ENCODE measurements at regions not wholly inside any gene's neighbourhood (a gene's known extent, or its start where the extent isn't known, plus 50 kb on each side); places are given as distances from the start of the nearest gene placed in this dataset.

DNA sequence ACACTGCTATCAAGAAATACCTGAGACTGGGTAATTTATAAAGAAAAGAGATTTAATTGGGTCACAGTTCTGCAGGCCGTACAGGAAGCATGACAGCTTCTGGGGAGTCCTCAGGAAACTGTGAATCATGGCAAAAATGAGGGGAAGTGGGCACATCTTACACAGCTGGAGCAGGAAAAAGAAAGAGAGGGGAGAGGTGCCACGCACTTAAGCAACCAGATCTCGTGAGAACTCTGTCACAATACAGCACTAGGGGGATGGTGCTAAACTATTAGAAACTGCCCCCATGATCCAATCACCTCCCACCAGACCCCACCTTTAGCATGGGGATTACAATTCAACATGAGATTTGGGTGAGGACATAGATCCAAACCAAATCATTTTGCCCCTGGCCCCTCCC is 105.5 kb upstream of the CPLX2 start:
- no peak for DNase-seq

DNA sequence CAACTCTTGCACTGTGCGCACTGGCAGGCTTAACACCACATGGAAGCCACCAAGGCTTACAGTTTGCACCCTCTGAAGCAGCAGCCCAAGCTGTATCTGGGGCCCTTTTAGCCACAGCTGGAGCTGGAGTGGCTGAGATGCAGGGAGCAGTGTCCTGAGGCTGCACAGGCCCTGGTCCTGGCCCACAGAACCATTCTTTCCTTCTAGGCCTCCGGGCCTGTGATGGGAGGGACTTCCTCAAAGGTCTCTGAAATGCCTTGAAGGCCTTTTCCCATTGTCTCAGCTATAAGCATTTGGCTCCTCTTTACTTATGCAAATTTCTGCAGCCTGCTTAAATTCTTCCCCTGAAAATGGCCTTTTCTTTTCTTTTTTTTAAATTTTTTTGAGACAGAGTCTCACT is 104.4 kb upstream of the CPLX2 start:
- no peak for DNase-seq

DNA sequence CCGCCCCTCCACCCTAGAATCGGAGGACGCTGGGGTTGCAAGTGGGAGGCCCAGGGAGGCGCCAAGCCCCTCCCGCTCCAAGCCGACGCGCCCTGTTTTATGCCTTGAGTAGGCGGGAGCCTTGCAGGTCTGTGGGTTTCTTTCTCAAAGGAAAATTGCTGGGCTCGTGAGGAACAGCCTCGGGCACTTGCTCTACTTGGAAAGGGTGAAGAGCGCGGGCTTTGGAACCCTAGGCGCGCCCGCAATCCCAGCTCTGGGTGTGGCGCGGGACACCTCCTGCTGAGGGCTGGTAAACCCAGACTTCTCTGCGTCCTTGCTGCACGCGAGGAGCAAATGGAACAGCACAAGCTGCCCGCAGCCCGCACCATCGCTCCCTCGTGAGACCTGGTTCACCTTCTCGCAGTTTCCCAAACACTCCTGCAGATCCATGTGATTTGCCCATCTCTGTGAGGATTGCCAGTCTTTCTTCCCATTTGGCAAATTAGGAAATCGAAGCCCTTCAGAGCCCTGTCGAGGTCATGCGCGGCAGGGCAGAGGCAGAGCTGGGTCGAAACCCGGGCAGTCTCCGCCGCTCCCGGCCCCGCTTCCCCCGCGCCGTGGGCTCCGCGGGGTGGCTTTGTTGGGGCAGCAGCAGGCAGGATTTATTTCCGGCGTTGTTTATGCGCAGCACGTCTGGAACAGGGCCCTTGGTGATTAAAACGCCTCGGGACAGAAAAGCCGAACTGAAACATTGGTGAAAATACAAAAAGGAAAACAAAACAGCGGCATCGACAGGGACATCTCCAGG is 98.4 kb upstream of the CPLX2 start:
- no peak for DNase-seq

DNA sequence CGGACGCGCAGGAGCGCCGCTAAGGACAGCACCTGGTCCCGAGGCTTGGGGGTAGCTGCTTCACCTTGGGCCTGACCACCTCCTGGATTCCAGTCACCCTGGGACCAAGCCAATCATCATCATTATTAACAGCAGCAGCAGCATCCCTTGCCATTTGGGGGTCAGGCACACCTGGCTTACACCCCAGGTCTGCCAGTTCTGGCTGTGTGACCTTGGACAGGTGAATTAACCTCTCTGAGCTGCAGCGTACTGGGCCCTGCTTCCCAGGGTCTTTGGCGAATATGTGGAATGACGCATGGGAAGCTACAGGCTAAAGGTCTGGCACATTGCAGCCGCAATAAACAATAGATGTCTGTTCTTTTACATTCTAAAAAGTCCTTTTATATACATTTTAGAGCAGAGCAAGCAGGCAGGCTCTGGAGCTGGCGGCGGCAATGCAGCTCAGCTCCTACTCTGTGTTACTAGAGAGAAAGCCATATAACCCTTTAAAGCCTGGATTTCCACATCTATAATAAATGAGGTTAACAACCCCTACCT is 97.8 kb upstream of the CPLX2 start:
- DNase-seq, result no peak

DNA sequence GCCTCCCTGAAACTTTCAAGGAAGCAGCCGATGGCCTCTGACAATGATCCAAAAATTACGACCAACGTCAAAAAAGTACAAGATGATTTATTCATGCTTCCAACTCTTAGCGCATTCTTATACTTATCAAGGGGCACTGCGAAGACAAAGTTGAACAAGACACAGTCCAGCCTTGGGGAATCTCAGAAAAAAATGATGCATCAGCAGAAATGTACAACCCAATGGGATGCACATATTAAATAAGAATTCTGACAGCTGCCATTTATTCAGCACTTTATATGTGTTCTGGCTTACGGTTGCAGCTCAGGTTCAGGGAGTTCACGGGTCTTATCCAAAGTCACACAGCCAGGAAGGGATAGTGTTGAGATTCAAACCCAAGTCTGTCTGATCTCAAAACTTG is 96.0 kb upstream of the CPLX2 start:
- no peak for DNase-seq

DNA sequence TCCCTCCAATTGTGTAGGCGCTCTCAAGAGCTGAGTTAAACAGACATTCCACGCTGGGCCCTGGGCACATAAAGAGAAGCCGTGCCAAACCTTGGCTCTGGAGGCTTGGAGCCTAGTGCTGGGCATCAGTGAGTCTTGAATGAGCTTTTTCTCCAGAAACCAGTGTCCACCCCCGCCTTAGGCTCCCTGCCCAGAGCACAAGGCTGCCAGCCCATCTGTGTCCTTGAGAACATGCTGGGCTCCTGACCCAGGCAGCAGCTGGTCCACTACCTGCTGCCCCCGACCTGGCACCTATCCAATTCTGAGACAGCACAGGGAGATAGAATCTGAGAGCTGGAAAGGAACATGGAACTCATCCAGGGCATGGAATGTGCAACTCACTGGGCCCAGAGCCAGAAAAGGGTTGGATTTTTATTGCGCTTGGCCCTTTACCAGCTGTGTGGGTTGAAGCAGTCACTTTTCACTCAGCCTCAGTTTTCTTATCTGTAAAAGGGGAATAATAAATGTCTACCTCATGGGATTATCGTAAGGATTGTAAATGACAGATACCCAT is 92.4 kb upstream of the CPLX2 start:
- DNase-seq, result peak; percentile 48

DNA sequence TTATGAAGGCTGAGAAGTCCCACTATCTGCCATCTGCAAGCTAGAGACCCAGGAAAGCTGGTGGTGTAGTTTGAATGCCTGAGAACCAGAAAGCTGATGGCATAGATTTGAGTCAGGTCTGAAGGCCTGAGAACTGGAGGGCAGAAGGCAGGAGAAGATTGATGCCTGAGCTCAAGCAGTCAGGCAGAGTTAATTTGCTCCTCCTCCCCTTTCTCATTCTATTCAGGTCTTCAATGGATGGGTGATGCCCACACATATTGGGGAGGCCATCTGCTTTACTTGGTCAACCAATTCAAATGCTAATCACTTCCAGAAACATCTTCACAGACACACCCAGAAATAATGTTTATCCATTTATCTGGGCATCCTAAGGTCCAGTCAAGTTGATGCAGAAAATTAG is 87.6 kb upstream of the CPLX2 start:
- DNase-seq, result no peak

DNA sequence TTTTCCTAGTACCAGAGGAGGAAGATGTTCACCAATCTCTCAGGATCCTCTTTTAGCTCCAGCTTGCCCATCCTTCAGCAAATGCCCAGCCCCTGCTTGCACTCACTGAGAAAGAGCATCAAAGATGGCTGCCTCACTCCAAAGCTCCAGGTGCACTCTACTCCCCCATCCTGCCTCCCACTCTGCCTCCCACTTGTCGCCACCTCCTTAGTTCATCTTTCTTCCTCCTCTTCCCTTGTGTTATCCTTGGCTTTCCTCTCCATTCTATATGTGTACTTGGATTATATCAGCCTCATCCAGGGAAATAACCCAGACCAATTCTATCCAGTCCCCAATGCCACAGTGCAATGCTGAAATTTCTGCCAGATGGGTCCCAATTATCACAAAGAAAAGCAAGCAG is 87.1 kb upstream of the CPLX2 start:
- DNase-seq, result no peak

DNA sequence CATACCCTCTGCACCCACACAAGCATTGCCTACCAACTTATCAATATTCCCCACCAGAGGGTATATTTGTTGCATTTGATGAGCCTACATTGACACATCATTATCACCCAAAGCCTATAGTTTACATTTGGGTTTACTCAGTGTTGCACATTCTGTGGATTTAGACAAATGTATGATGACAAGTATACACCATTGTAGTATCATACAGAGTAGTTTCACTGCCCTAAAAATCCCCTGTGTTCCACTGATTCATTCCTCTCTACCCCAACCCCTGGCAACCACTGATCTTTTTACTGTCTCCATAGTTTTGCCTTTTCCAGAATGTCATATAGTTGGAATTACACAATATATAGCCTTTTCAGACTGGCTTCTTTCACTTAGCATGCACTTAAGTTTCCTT is 85.7 kb upstream of the CPLX2 start:
- no peak for DNase-seq

DNA sequence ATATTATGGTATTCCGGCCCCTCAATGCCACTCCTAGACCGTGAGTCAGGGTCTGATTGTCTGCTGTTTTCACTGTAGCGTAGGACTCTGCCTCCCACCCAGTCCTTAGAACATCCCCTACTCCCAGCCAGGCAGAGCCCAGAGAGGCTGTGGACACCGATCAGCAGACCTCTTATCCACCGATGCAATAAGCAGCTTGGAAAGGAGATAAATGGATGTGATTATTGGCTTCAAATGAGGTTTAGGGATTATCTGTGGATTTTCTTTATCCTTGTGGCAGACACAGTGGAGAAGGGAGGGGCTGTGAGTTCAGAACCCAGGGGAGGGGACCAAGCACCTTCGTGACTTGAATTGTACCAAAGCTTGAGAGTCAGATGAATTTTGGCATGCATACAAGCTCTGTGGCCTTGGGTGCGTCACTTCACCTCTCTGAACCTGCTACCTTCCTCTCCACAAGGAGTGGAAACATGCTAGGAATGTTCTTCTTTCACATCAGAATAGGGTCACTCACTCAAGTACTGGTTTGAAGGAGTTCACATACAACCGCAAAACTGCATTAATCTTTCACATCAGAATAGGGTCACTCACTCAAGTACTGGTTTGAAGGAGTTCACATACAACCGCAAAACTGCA is 83.1 kb upstream of the CPLX2 start:
- DNase-seq, result peak; percentile 96

DNA sequence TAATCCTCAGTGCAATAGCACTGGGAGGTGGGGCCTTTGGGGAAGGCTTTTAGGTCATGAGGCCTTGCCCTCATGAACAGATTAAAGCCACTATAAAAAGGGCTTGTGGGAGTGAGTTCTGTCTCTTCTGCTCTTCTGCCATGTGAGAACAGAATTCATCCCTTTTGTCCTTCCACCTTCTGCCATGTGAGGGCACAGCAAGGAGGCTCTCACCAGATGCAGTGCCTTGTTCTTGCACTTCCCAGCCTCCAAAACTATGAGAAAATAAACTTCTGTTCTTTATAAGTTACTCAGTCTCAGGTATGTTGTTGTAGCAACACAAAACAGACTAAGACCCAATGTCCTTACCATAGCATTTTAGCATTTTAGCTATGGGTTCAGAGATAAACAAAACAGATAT is 81.7 kb upstream of the CPLX2 start:
- DNase-seq, result peak; percentile 73

DNA sequence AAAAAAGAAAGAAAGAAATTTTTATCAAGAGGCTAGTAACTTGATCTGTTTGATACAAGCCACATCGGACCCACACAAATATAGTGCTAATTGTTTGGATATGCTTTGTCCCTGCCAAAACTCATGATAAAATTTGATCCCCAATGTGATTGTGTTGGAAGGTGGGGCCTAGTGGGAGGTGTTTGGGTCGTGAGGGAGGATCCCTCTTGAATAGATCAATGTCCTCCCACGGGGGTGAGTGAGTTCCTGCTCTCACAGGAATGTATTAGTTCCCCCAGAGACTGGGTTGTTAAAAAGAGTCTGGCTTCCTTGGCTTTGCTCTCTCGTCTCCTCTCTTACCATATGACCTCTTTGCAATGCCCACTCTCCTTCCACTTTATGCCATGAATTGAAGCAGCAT is 80.6 kb upstream of the CPLX2 start:
- DNase-seq, result no peak

DNA sequence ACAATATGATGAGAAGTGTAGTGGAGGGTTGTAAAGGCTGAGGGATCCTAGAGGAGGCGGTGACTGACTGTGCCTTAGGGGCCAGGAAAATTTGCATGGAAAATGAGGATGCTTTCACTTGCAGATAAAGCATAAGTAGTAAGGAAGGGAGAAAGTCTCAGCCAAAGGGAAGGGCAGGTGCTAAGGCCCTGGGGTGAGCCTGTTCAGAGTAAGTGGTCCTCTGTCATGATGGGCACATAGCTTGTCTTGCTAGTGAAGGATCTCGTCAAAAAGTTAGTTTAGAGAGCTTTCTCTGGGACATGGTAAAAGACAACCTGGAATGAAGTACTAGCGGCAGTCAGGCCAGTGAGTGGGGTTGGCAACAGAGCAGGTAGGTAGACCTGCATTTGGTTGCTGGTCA is 75.4 kb upstream of the CPLX2 start:
- DNase-seq, result no peak

DNA sequence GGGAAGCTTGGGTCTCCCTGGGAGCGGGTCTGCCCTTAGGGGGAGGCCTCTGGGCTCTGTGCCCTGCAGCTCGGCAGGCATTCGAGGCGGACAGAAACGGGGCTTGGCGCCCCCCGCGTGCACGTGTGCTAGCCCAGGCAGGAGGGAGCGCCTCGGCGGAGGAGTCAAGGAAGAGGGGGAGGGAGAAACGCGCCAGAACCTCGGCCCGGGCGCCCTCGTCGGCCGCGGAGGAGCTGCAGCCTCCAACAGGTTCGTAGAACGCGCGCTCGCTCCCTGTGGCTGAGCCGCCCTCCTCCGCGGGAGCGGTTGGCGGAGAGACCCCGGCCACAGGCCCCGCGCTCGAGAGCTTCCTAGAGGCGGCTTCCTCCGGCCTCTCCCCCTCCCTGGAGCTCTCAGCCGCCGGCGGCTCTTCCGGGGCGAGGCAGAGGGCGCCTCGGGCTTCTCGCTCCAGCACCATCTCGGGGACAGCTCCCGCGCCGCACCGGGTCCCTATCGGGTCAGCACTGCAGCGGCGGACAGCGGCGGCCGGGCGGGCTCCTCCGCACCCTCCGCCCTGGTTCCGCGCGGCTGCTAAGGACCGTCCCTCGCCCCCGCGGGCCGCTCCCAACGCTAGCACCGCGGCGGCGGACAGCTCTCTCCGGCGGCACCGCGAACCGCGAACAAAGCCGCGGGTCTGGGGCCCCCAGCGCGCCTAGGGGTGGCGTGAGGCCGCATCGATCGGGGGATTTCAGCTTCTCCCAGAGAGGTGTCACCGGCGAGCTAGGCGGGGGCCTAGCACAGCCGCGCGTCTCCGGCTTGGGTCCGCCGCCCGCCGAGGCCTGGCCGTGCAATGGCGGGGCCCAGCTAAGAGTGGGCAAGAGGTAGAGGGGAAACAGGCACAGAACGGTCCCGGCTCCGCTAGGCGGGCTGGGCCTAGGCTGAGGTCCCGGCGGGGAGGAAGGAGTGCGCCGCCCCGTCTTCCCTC is 74.6 kb upstream of the CPLX2 start:
- DNase-seq, result peak; percentile 68

DNA sequence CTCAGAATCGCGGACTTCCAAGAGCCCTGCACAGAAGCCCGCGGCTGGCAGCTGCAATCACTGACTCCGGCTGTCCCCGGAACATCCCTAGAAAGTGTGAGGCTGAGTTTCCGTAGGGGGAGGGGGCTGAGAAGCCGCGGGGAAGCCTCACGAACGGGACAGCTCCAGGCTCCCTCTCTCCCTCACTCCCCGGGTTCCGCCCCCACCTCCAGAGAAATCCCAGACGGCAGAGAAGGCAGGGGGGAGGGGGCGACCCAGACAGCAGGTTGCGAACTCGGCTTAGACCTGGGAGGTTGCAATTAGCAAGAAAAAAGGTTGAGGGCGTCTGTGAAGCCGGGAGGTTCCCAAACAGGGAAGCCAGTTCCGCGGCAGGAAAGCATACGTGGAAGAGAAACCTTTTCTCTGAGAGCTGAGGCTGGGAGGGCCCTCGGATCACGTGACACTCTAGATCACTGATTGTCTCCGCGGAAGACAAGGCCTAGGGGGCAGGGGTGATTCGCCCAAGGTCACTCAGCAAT is 73.8 kb upstream of the CPLX2 start:
- DNase-seq, result peak; percentile 94

DNA sequence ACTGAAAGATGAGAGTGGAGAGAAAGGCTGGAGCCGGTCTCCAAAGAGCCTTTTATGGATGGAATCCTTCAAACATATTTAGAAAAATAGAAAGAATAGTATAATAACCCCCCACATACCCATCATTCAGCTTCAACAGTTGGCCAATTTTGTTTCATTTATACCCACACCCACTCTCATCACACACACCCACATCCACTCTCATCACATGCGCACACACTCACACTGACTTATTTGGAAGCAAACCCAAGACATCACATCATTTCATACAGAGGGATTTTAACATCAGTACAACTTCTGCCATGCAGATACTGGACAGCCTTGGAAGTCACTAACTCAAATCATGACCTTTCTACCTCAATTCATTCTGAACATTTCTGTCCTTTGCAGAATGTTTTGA is 72.8 kb upstream of the CPLX2 start:
- DNase-seq, result no peak

DNA sequence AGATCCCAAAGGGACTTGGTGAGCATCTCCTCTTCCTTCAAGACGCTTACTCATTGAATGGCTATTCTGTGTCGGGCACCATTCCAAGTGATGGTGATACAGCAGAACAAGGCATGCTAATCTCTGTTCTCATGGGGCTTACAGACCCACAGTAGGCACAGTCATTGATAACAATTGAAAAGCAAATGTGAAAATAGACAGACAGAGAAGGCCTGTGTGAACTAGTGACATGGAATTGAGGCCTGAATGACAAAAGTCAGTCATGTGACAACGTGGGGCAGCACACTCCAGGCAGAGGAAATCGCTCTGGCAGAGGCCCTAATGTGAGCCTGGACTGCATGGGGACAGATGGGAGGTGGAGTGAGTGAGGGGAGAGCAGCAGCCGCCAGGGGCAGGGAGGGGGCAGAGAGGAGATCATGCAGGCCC is 70.7 kb upstream of the CPLX2 start:
- DNase-seq, result peak; percentile 80

DNA sequence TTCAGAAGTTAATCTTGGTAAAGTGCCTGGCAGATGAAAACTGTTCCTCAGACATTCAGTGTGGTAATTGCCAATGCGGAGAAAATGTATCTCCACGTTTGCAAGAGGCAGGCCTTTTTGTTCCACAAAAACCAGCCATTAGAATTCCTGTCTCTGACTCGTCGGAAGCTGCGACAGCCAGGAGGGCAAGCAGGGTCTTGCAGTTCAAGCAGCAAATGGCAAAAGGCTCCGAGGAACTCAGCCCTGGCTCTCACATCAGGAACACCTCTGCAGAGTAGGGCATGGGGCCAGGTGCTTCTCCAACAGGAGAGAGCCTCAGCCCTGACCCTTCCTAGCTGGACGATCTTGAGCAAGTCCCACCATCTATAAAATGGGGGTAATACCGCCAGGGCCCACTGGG is 69.0 kb upstream of the CPLX2 start:
- no peak for DNase-seq

DNA sequence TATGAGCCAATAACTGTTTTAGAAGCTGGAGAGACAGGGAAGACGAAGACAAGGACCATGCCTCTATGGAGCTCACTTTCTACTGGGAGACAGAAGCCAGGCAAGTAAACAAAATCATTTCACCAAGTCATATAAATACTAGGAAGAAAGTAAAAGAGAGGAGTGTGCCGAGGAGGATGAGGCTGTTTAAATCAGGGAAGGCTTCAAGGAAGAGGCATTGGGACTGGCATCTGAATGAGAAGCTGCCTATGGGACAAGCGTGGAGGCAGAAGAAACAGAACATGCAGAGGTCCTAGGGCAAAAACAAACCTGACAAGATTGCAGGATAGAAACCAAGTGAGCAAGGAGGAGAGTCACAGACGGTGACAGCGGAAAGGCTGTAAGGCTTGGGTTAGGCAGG is 68.1 kb upstream of the CPLX2 start:
- DNase-seq, result no peak

DNA sequence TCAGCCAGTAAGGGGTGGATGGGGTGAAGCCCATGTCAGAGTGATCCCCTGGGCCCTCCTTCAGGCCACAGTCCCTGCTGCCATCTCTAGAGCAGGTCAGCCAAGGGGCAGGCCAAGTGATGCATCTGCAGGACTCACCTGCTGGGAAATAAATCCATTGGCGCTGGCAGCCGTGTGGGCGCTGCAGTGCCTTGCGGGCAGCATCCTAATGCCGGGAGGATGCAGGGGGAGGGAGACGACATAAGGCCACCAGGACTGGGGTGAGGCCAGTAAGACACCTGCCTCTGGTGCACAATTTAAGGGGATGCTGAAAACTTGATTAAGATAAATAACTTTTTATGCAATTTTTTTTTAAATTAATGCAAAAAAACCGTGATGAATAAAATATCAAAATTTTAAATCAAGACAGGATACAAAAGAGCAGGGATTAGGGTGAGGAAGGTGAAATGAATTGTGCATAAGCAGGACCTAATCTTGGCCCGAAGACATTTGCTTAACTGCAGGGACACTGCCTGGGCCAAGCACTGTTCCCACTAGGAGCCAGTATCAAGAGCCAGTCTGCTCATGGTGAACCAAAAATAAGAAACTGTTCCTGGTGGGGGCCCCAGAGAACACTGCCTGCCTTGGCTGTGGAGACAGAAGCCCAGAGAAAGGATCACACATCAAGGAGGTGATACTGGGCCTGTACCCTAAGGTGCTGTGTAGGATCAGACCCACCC is 67.5 kb upstream of the CPLX2 start:
- DNase-seq, result no peak

DNA sequence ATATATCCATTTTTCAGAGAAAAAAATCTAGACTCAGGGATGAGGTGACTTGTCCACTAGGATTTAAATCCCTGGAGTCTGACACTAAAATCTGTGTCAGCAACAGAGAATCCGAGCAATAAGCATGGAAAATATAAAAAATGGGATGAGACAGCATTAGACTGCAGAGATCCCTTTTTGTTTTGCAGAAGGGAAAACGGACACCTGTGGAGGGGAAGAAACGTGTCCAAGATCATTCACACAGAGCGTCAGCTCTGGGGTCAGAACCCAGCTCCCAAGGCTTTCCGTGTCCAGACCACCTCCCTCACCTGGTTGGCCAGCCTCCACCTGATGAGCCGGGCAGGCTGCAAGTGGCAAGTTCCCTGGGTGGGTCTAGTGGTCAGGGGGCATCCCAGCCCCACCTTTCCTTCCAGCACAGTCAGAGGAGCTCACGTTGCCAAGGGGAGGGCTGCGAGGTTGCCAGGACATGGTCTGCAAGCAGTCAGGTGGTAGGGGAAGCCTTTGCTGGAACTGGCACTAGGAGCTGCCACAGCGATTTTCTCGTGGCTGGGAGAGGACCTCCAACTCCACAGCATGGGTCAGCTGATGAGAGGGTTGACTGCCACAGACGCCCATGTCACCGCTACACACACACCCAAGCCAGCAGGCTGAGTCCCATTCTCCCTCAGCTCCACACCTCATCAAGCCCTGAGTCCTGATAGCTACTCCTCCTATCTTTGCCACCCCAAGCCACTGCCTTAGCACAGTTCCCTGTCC is 65.9 kb upstream of the CPLX2 start:
- DNase-seq, result no peak
